ENCODE measurements at regions not wholly inside any gene's neighbourhood (a gene's known extent, or its start where the extent isn't known, plus 50 kb on each side); places are given as distances from the start of the nearest gene placed in this dataset.

DNA sequence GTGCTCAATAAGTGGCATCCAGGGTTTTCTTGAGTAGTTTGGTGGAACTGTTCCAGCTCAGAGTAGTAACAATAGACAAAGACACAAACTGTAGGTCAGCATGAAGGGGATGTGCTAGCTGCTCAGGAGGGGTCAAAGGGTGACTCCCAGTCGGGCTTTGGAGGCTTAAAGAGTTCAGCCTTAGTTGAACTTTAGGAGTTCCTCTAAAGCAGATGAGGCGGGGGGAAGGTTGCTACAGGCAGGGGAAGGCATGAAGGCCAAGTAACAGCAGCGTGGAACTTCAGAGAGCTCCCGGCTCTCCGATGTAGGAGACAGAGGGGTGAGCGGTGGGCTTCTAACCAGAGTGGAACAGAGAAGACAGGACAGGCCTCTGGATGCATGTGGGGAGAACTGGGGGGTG is 115.5 kb upstream of the CD93 start:
- DNase-seq = no peak

DNA sequence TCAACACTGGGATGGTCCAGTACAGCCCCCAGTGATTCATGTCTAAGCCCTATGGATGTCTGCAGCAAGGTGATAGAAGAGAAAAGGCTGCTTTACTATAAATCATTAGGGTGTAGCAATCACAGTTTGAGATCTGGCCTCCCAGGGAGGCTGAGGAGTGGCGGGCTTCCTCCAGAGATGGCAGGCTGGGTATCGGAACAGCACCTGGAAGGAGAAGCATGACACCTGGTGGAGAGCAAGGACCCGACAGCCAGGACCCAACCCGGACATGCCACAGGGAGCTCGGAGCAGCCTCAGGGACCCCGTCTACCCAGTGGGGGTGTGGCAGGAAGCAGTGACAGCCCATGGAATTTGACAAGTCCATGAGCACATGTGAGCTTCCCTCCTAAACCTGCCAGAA is 114.8 kb upstream of the CD93 start:
- DNase-seq = peak; percentile 46

DNA sequence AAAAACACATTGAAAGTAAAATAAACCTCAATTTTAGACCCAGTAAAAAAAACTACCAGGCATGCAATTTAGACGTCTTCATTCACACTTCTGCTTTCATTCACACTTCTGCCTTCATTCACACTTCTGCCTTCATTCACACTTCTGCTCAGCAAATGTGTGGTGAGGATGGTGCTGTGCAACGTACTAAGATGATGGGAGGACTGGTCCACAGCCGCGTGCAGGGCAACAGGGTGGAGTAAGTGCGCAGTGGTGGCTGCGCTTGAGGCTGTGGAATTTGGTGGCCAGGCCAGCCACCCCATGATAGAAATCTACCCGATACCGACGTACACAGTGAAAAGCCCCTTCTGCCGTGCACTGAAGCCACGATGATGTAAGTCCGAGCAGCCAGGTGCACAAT is 114.3 kb upstream of the CD93 start:
- DNase-seq = no peak

DNA sequence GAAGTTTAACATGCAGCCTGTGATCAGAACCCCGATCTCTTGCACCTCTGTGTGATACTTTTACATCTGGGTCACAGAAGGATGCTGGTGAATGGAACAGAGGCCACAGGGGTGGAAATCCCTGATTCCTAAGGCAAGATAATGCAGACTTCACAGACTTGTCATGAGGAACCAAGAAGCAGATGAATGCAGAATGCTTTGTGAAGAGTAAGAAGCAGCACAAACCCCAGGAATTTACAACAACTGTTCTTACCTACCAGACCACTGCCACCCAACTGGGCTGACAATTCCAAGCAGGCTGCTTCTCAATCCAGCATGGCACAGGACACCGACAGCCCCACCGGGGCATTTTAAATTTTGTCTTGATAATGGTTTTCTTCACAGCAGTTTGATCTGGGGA is 113.2 kb upstream of the CD93 start:
- DNase-seq = no peak

GRCh38 chr20:23198815-23199214 is 112.7 kb upstream of the CD93 start:
- no peak for DNase-seq

GRCh38 chr20:23197836-23198235 is 111.7 kb upstream of the CD93 start:
- DNase-seq = no peak

- no peak for DNase-seq
These were observed 109.5 kb upstream of the CD93 start for GRCh38 chr20:23195636-23196035.

DNA sequence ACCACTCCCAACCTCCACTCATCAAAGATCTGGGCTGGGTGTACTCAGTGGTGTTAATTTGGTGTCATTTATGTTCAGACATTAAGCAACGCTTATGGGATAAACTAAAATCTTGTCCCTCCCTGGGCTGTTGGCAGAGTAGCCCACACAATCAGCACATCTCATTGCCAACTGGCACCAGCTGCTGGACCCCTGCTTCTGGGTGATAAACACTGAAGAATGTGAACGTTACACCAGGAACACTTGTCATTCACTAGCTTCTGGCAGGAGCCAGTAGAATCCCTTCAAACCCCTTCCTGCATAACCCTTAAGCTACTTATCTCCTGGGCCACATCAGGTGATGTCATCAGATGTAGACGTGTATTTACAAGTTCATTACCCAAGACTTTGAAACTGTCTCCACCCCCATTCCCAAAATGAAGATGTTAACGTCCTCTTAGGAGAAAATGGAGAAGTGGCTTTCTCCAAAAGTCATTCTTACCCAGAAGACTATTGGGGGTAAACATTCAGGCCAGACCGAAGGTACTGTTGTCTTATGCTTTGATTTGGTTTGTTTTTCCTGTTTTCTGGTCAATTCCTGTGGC is 107.8 kb upstream of the CD93 start:
- DNase-seq = no peak

- DNase-seq = no peak
These were observed 106.3 kb upstream of the CD93 start for GRCh38 chr20:23192469-23192868.

DNA sequence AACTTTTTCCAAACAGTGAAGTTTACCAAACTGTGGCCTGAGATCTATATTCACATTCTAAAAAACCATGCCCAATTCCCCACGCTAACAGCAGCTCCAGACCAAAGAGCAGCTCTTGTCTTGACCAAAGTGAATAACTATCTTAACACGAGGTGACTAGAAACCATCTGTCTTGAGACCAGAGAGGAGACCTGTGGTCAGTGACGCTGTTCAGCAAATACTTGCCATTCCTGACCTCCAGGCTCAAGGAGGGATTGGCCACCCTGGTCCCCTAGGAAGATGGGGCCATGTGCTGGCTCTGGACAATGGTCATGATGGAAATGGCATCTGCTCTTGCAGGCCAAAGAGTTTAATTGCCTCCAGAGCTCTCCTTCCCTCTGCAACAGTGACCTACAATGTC is 104.4 kb upstream of the CD93 start:
- DNase-seq = no peak

- DNase-seq = no peak
These were observed 103.7 kb upstream of the CD93 start for GRCh38 chr20:23189854-23190253.

GRCh38 chr20:23189341-23189740 is 103.2 kb upstream of the CD93 start:
- DNase-seq = no peak

- no peak for DNase-seq
These were observed 102.4 kb upstream of the CD93 start for GRCh38 chr20:23188377-23189169.

GRCh38 chr20:23187751-23188150 is 101.6 kb upstream of the CD93 start:
- peak; percentile 76 for DNase-seq

DNA sequence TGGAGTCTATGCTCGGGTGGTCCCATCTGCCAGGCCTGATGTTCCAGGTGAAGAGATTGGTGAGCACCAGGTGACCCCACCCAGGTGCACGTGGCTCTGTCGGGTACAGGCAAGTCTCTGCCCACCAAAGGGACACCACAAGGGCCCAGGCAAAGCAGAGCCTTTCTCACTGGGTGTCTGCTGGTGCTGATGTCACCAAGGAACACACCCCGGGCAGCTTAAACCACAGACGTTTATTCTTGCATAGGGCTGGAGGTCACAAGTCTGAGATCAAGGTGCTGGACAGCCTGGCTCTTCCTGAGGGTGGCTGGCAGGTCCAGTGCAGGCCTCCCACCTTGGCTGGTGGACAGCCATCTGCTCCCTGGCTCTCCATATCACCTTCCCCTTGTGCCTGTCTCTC is 100.7 kb upstream of the CD93 start:
- no peak for DNase-seq

GRCh38 chr20:23180451-23180921 is 94.4 kb upstream of the CD93 start:
- no peak for DNase-seq

DNA sequence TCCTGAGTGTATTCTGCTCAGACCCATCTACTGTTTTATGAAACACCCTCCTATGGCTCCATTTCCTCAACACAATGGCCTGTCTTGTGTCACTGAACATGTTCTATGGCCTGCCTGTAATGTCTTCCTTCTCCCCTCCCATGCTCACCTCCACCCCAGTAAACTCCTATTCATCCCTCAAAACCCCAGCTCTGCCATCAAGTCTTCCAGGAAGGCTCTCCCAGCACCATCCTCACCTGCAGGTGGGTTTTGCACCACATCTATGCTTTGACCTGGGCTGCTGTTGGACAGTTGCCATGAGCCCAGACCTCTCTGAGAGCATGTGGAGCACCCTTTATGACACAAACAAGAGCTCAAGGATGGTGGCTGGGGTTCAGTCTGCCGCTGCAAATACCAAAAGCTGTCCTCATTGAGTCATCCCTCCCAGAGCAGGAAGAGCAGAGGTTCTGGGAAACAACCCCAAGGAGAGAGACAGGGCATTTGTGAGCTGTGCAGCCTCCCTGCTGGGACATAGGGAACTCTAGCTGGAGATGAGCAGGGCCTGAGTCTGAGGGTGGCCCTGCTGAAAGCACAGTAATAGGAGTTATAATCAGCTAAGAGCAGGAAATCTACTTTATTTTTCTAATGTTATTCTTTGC is 93.8 kb upstream of the CD93 start:
- no peak for DNase-seq

- DNase-seq = no peak
These were observed 92.7 kb upstream of the CD93 start for GRCh38 chr20:23178806-23179205.

DNA sequence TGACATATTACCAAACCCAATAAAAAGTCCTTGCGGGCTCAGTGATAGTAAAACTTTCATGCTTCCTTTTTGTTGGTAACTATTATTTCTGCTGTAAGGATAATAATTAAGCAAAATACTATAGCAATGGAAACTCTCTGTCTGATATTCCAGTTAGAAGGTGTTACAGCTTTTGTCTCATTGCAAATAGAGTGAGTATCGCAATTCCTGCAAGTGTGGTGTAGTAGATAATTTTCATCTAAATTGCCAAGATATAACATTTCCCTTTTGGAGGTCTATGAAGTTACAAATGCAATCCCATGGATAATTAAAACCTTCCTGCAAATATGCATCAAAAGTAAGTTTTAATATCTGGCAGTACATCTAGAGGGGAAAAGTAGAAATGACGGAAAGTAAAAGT is 88.7 kb upstream of the CD93 start:
- DNase-seq = no peak

DNA sequence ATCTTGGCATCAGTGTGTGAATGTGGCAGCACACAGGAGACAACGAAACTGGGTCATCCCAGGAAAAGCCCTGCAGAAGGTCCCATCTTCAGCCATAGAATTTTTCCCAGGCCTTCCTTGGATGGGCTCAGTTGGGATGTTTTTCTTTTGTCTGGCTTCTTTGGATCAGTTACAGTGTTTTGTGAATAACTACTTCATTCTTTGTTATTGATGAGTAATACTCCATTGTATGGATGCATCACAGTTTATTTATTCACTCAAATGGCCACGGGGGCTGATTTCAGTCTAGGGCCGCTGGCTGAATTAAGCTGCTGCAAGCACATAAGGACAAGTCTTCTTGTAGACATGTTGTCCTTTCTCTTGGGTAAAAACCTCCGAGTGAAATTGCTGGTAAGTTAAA is 81.3 kb upstream of the CD93 start:
- no peak for DNase-seq

GRCh38 chr20:23166563-23166962 is 80.4 kb upstream of the CD93 start:
- no peak for DNase-seq

- DNase-seq = no peak
These were observed 79.8 kb upstream of the CD93 start for GRCh38 chr20:23165964-23166363.

- no peak for DNase-seq
These were observed 79.2 kb upstream of the CD93 start for GRCh38 chr20:23165307-23165750.

GRCh38 chr20:23164176-23164601 is 78.1 kb upstream of the CD93 start:
- no peak for DNase-seq
